Renal cortical epithelial cell (primary cell): ENCODE measurements at regions not wholly inside any gene's neighbourhood (a gene's known extent, or its start where the extent isn't known, plus 50 kb on each side); places are given as distances from the start of the nearest gene placed in this dataset.
A peak's percentile ranks its signal among the peaks of the same experiment; 100 is the strongest.
"Not testable (repeated sequence)": the region's sequence is repeated elsewhere in the genome, so short reads cannot be mapped to it uniquely, and the experiment has no call there.

Source experiments
- DNase-seq: peaks from one replicate; pipeline ENCODE4 v3.0.0-alpha.2; 2011; ENCODE audit warnings: low read depth

GRCh38 chr10:124324451-124324850, 94.3 kb downstream of the OAT start:
- DNase-seq: no peak

GRCh38 chr10:124323806-124324205, 94.9 kb downstream of the OAT start:
- no peak for DNase-seq

GRCh38 chr10:124323111-124323725, 95.5 kb downstream of the OAT start:
- DNase-seq: no peak

GRCh38 chr10:124322191-124322980, 96.3 kb downstream of the OAT start:
- no peak for DNase-seq

GRCh38 chr10:124321433-124322089, 97.2 kb downstream of the OAT start:
- no peak for DNase-seq

GRCh38 chr10:124320778-124321432, 97.8 kb downstream of the OAT start:
- DNase-seq: no peak

- no peak for DNase-seq
Measured at GRCh38 chr10:124319926-124320391, 98.8 kb downstream of the OAT start.

- not testable (repeated sequence) for DNase-seq
Measured at GRCh38 chr10:124319520-124319919, 99.2 kb downstream of the OAT start.

- no peak for DNase-seq
Measured at GRCh38 chr10:124318811-124319210, 99.9 kb downstream of the OAT start.

- no peak for DNase-seq
Measured at GRCh38 chr10:124318076-124318475, 100.6 kb downstream of the OAT start.

- DNase-seq: no peak
Measured at GRCh38 chr10:124316326-124316725, 102.4 kb downstream of the OAT start.

GRCh38 chr10:124315591-124316270, 103.0 kb downstream of the OAT start:
- no peak for DNase-seq

- no peak for DNase-seq
Measured at GRCh38 chr10:124313374-124313773, 105.3 kb downstream of the OAT start.

GRCh38 chr10:124308811-124309210, 109.9 kb downstream of the OAT start:
- DNase-seq: no peak

- DNase-seq: no peak
Measured at GRCh38 chr10:124308056-124308645, 110.6 kb downstream of the OAT start.

- DNase-seq: peak; percentile 13
Measured at GRCh38 chr10:124307591-124307990, 111.1 kb downstream of the OAT start.

- DNase-seq: peak; percentile 98
Measured at GRCh38 chr10:124306922-124307371, 111.8 kb downstream of the OAT start.

GRCh38 chr10:124306520-124306919, 112.2 kb downstream of the OAT start:
- no peak for DNase-seq

- DNase-seq: no peak
Measured at GRCh38 chr10:124305984-124306383, 112.7 kb downstream of the OAT start.

- DNase-seq: no peak
Measured at GRCh38 chr10:124305131-124305530, 113.6 kb downstream of the OAT start.
